ENCODE measurements at regions not wholly inside any gene's neighbourhood (a gene's known extent, or its start where the extent isn't known, plus 50 kb on each side); places are given as distances from the start of the nearest gene placed in this dataset.

GRCh38 chr12:5191803-5192538, 148.3 kb downstream of the KCNA5 start:
- WGBS, 2 experiments: 84 to 93% methylated on average over 6 of the region's 6 CpGs
- no peaks in the 10 kb centered on the region for H3K4me1 ChIP-seq (ENCODE audit: control insufficient read depth, insufficient read depth, low read length)
- no peaks in the 10 kb centered on the region for H3K9me3 ChIP-seq (ENCODE audit: control insufficient read depth, low read length)
- H3K4me3 ChIP-seq (ENCODE audit: insufficient read depth, low read depth, low read length): no peak overlapping the region
- no peak overlapping the region for H3K27ac ChIP-seq (ENCODE audit: insufficient read depth, low read depth, low read length, poor library complexity, severe bottlenecking)
- no peaks in the 10 kb centered on the region for H3K27me3 ChIP-seq (ENCODE audit: control insufficient read depth, insufficient read depth, low read length, poor library complexity, severe bottlenecking)
- no peaks in the 10 kb centered on the region for H3K36me3 ChIP-seq (ENCODE audit: control insufficient read depth, insufficient read depth, low read length)

DNA sequence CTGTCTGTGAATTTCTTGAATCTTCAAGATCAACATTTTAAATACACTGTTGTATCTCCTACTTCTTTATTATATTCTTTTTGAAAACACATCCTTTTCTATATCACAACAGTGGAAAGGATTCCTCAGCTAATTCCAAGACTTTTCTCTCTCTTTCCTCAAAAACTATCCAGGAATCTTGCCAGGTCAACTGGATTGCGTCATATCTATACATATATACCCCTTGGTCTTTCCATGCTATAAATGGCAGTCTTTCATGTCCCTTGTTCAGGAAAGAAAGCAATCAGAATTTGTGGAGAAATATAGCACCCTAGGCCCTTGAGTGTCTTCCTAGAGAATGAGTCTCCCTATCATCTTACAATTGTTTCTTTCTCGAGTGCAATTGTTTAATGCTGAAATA, 149.0 kb downstream of the KCNA5 start:
- whole genome bisulfite sequencing, 2 experiments: 94 to 97% methylated on average over 2 of the region's 2 CpGs
- H3K4me1 ChIP-seq (ENCODE audit: control insufficient read depth, insufficient read depth, low read length): no peaks in the 10 kb centered on the region

DNA sequence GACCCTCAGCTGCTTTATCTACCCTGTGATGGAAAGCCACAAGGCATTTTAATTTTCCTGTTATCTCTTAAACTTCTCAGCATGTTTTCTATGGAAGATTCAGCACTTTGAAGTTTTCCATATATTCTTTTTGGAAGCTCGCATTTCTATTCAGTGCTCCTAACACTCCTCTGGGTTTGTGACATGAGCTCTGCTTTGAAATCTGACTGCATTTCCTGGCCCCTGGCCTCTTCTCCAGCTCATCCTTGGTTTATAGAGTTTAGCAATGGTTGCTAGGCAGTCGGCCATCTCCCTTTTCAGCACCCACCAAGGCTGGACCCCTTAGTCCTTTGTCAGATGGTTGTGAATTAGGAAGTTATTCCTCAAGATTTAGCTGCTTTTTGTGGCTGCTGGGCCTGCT, 150.6 kb downstream of the KCNA5 start:
- 92 to 94% methylated on average over 2 of the region's 2 CpGs for WGBS, 2 experiments
- no peaks in the 10 kb centered on the region for H3K36me3 ChIP-seq (ENCODE audit: control insufficient read depth, insufficient read depth, low read length)
- no peak overlapping the region for H3K27ac ChIP-seq (ENCODE audit: insufficient read depth, low read depth, low read length, poor library complexity, severe bottlenecking)
- H3K4me1 ChIP-seq (ENCODE audit: control insufficient read depth, insufficient read depth, low read length): no peaks in the 10 kb centered on the region
- no peaks in the 10 kb centered on the region for H3K27me3 ChIP-seq (ENCODE audit: control insufficient read depth, insufficient read depth, low read length, poor library complexity, severe bottlenecking)
- H3K9me3 ChIP-seq (ENCODE audit: control insufficient read depth, low read length): no peaks in the 10 kb centered on the region
- no peak overlapping the region for H3K4me3 ChIP-seq (ENCODE audit: insufficient read depth, low read depth, low read length)

More for the DNA sequence above, 149.0 kb downstream of the KCNA5 start:
- Histone ChIP-seq H3K4me3 (ENCODE audit: insufficient read depth, low read depth, low read length) (no peak overlapping the region), H3K36me3 (ENCODE audit: control insufficient read depth, insufficient read depth, low read length) (no peaks in the 10 kb centered on the region), H3K27me3 (ENCODE audit: control insufficient read depth, insufficient read depth, low read length, poor library complexity, severe bottlenecking) (no peaks in the 10 kb centered on the region), H3K9me3 (ENCODE audit: control insufficient read depth, low read length) (no peaks in the 10 kb centered on the region), H3K27ac (ENCODE audit: insufficient read depth, low read depth, low read length, poor library complexity, severe bottlenecking) (no peak overlapping the region)

DNA sequence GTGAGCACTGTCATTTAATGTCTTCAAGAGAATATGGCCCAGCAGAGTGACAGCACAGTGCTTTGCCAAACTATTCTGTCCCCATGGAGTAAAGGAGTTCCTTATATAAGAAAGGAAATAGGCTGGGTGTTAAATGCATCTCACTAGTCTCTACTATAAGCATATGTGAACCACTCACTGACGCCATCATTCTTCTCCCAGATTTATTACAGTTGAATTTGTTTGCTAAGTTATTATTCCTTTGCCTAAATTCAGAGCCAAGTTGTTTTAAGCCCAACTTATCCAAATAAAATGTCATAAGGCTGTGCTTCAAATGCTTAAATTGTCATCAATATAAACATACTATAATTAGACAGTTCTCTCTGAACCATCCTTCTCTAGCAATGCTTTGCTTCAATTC, 151.6 kb downstream of the KCNA5 start:
- no peaks in the 10 kb centered on the region for H3K36me3 ChIP-seq (ENCODE audit: control insufficient read depth, insufficient read depth, low read length)
- 100% methylated on average over 1 of the region's 1 CpG; no CpG with 5 or more reads in 1 of the 2 experiments for WGBS, 2 experiments

DNA sequence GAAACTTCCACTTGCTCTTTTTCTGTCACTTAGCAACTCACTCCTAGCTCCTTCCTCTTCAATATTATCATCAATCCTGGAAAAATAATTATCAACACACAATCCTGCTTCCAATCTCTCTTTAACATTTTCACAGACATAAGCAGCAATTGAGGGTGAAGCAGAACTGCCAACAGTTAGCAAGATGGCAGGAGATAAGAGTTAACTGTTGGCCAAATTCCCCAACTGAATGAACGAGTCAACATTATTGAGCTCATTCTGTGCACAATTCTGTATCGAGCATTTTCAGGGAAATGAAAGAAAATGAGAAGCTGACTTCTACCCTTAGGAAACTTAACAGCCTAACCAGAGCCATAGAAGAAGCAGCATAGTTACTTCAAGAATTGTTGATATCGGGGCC, 152.0 kb downstream of the KCNA5 start:
- no peaks in the 10 kb centered on the region for H3K27me3 ChIP-seq (ENCODE audit: control insufficient read depth, insufficient read depth, low read length, poor library complexity, severe bottlenecking)

More for the DNA sequence above, 151.6 kb downstream of the KCNA5 start:
- Histone ChIP-seq H3K9me3 (ENCODE audit: control insufficient read depth, low read length) (no peaks in the 10 kb centered on the region), H3K27ac (ENCODE audit: insufficient read depth, low read depth, low read length, poor library complexity, severe bottlenecking) (no peak overlapping the region), H3K4me1 (ENCODE audit: control insufficient read depth, insufficient read depth, low read length) (no peaks in the 10 kb centered on the region), H3K4me3 (ENCODE audit: insufficient read depth, low read depth, low read length) (no peak overlapping the region), H3K27me3 (ENCODE audit: control insufficient read depth, insufficient read depth, low read length, poor library complexity, severe bottlenecking) (no peaks in the 10 kb centered on the region)

DNA sequence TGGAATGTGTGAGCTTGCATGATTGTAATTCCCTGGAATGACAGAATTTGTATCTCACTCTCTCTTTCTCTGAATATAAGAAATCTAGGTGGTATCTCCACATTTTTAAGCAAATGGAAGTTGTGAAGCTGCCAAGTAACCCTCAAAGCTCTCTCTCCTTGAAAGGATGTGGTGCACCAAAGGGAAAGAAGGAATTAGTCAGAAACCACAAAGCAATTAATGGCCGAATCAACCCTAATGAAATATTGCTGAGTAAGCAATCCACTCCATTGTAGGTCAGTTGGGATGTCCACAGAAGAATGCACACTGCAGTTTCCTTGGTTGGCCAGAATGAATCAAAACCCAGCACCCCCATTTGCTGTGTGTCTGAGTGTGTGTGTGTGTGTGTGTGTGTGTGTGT, 153.5 kb downstream of the KCNA5 start:
- Histone ChIP-seq H3K4me1 (ENCODE audit: control insufficient read depth, insufficient read depth, low read length) (peaks cover 10% of the 10 kb centered on the region), H3K36me3 (ENCODE audit: control insufficient read depth, insufficient read depth, low read length) (no peaks in the 10 kb centered on the region), H3K4me3 (ENCODE audit: insufficient read depth, low read depth, low read length) (no peak overlapping the region), H3K9me3 (ENCODE audit: control insufficient read depth, low read length) (no peaks in the 10 kb centered on the region), H3K27ac (ENCODE audit: insufficient read depth, low read depth, low read length, poor library complexity, severe bottlenecking) (no peak overlapping the region), H3K27me3 (ENCODE audit: control insufficient read depth, insufficient read depth, low read length, poor library complexity, severe bottlenecking) (no peaks in the 10 kb centered on the region)
- WGBS, 2 experiments: 81 to 94% methylated on average over 1 of the region's 1 CpG

More for the DNA sequence above, 152.0 kb downstream of the KCNA5 start:
- peaks cover 2% of the 10 kb centered on the region for H3K4me1 ChIP-seq (ENCODE audit: control insufficient read depth, insufficient read depth, low read length)
- 95 to 96% methylated on average over 3 of the region's 3 CpGs for WGBS, 2 experiments
- H3K36me3 ChIP-seq (ENCODE audit: control insufficient read depth, insufficient read depth, low read length): no peaks in the 10 kb centered on the region
- no peak overlapping the region for H3K4me3 ChIP-seq (ENCODE audit: insufficient read depth, low read depth, low read length)
- H3K9me3 ChIP-seq (ENCODE audit: control insufficient read depth, low read length): no peaks in the 10 kb centered on the region
- no peak overlapping the region for H3K27ac ChIP-seq (ENCODE audit: insufficient read depth, low read depth, low read length, poor library complexity, severe bottlenecking)

GRCh38 chr12:5197656-5198055, 154.0 kb downstream of the KCNA5 start:
- no peak overlapping the region for H3K4me3 ChIP-seq (ENCODE audit: insufficient read depth, low read depth, low read length)
- WGBS, 2 experiments: 96 to 99% methylated on average over 2 of the region's 2 CpGs
- no peak overlapping the region for H3K27ac ChIP-seq (ENCODE audit: insufficient read depth, low read depth, low read length, poor library complexity, severe bottlenecking)
- H3K36me3 ChIP-seq (ENCODE audit: control insufficient read depth, insufficient read depth, low read length): no peaks in the 10 kb centered on the region
- H3K27me3 ChIP-seq (ENCODE audit: control insufficient read depth, insufficient read depth, low read length, poor library complexity, severe bottlenecking): no peaks in the 10 kb centered on the region
- H3K9me3 ChIP-seq (ENCODE audit: control insufficient read depth, low read length): no peaks in the 10 kb centered on the region
- peaks cover 10% of the 10 kb centered on the region for H3K4me1 ChIP-seq (ENCODE audit: control insufficient read depth, insufficient read depth, low read length)

DNA sequence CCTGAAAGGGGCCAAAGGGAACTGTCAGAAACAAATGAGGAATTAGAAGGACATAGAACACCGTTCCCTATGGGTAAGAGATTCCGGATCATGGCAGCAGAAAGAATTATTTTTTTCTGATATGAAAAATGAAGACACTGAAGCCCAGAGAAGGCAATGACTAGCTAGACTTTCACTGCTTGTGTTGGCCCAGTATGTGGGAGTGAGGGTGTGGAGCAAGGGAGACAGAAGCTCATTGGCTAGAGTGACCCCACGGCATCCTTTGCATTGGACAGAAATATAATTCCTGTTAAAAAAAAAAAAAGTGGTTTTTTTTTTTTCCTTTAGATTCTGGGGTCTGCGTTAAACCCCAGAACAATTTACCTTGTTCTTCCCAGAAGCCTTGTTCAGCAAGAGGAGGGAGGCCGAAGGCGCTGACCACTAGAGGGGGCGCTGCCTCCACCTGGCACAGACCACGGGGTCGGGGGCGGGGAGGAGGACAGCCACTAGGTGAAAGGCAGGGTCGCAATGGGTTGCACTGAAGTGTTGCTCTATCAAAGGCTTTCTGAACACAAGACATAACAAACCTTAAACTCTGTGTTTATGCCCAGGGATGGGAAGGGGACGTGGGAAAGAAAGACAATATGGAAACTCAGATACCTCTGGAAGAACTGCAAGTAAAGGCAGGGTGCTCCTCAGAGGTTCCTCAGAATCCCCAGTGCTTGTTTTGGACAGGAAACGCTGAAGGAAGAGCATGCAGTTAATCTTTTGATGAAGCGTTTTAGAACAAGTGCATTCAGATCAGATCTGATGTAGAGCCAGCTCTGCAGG, 156.8 kb downstream of the KCNA5 start:
- Histone ChIP-seq H3K36me3 (ENCODE audit: control insufficient read depth, insufficient read depth, low read length) (no peaks in the 10 kb centered on the region), H3K4me3 (ENCODE audit: insufficient read depth, low read depth, low read length) (no peak overlapping the region), H3K4me1 (ENCODE audit: control insufficient read depth, insufficient read depth, low read length) (peaks cover 17% of the 10 kb centered on the region), H3K27me3 (ENCODE audit: control insufficient read depth, insufficient read depth, low read length, poor library complexity, severe bottlenecking) (no peaks in the 10 kb centered on the region), H3K9me3 (ENCODE audit: control insufficient read depth, low read length) (no peaks in the 10 kb centered on the region), H3K27ac (ENCODE audit: insufficient read depth, low read depth, low read length, poor library complexity, severe bottlenecking) (no peak overlapping the region)
- WGBS, 2 experiments: 28 to 34% methylated on average over 12 to 14 of the region's 14 CpGs

DNA sequence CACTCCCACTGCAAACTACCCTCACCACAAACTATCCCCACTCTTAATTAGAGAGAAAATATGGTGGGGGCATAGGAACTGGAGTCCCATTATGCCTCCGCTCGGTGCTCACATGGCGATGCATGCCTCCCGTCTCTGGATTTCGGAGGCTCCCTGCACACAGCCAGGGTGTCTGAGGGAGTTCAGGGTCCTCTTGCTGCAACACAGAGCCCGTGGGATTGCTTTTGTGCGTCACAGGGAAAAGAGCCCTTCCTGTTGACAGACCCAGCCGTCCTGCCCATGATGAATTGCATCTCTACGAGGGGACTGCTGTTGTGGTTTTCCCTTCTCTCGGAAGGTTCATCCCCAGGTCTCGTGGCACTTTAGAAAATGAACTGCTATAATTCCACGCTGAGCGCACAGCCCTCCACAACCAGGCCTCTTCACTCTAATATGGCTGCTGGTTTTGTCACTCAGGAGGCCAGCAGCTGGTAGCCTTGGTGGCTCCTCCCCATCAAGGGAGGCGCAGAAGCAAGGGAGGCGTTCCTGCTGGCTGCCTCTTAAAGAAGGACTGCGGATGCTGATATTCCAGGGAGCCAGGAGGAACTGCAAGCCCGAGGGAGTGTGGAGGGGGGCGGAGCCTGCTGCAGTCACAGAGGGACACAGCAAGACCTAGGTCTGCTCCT, 158.0 kb downstream of the KCNA5 start:
- no peak overlapping the region for H3K4me3 ChIP-seq (ENCODE audit: insufficient read depth, low read depth, low read length)
- H3K9me3 ChIP-seq (ENCODE audit: control insufficient read depth, low read length): no peaks in the 10 kb centered on the region
- H3K27ac ChIP-seq (ENCODE audit: insufficient read depth, low read depth, low read length, poor library complexity, severe bottlenecking): no peak overlapping the region
- 79% methylated on average over 18 of the region's 18 CpGs for WGBS, 2 experiments
- no peaks in the 10 kb centered on the region for H3K36me3 ChIP-seq (ENCODE audit: control insufficient read depth, insufficient read depth, low read length)
- peaks cover 17% of the 10 kb centered on the region for H3K4me1 ChIP-seq (ENCODE audit: control insufficient read depth, insufficient read depth, low read length)
- no peaks in the 10 kb centered on the region for H3K27me3 ChIP-seq (ENCODE audit: control insufficient read depth, insufficient read depth, low read length, poor library complexity, severe bottlenecking)

DNA sequence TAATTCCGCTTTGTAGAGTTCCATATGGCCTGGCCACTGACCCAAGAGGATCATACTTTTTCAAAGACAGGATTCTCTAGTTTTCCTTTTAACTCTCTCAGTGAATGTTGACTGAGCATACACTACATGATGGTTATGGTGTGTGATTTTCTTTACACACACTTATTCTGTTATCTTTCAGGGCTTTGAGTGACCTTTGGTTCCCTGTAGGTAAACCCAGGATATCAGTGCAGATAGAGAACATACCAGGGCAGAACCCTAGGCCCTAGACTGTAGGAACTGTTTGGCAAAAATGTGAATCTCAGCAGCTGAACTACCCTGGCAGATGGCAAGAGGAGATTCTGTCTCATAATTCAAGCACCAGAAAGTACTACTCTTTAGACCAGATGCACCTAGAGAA, 159.6 kb downstream of the KCNA5 start:
- H3K4me1 ChIP-seq (ENCODE audit: control insufficient read depth, insufficient read depth, low read length): peaks cover 17% of the 10 kb centered on the region
- no peaks in the 10 kb centered on the region for H3K9me3 ChIP-seq (ENCODE audit: control insufficient read depth, low read length)
- no peak overlapping the region for H3K27ac ChIP-seq (ENCODE audit: insufficient read depth, low read depth, low read length, poor library complexity, severe bottlenecking)
- no peaks in the 10 kb centered on the region for H3K27me3 ChIP-seq (ENCODE audit: control insufficient read depth, insufficient read depth, low read length, poor library complexity, severe bottlenecking)
- H3K4me3 ChIP-seq (ENCODE audit: insufficient read depth, low read depth, low read length): no peak overlapping the region
- no peaks in the 10 kb centered on the region for H3K36me3 ChIP-seq (ENCODE audit: control insufficient read depth, insufficient read depth, low read length)
- WGBS, 2 experiments: no CpG with 5 or more reads among the region's 1 CpG

Measured in ectodermal cell (in vitro differentiated cells).